ENCODE measurements at regions not wholly inside any gene's neighbourhood (a gene's known extent, or its start where the extent isn't known, plus 50 kb on each side); places are given as distances from the start of the nearest gene placed in this dataset.

DNA sequence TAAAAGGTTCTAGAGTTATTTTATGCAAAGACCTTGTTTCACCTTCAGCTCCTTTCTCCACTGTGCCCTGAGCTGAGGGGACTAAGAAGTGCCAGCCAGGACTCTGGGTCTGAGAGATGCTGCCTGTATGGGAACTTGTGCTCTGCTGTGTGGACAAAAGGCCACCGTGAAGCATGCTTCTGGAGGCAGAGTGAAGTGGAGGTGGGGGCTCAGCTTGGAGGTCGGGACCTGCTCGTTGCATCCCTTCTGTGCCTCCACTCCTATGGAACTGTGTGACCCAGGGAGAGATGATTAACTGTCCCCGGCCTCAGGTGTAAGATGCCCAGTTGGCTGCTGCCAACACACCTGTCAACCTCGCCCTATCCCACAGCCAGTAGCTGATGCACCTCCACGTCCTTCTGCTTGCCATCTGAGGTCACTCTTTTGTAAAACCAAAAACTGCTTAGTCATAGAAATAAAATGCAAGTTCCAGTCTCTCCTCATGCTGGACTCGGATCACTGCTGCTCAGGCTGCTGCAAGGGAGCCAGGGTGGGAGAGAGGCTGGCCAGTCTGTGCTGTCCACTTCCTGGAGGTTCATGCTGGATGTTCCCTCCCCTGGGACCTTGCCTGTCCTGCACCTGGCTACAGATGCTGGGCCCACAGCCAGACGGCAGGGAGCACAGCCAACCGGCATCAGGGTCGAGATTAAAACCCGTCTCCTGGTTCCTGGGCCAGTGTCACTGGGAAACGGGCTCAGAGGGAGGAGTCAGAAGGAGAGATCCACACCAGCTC, 113.2 kb downstream of the ACKR3 start (continued):
- TF ChIP-seq PRDM15 (CRISPR knock-in tag; IDR thresholded peaks at IDR 0.05) (no peak), NR2C2 (CRISPR knock-in tag; IDR thresholded peaks at IDR 0.05) (no peak), ZNF416 (CRISPR knock-in tag; IDR thresholded peaks at IDR 0.05) (no peak), TP53 (CRISPR knock-in tag; IDR thresholded peaks at IDR 0.05) (no peak)
- TF ChIP-seq, protein P1, sequence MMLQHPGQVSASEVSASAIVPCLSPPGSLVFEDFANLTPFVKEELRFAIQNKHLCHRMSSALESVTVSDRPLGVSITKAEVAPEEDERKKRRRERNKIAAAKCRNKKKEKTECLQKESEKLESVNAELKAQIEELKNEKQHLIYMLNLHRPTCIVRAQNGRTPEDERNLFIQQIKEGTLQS (CRISPR knock-in tag; conservative IDR thresholded peaks at IDR 0.05): no peak

DNA sequence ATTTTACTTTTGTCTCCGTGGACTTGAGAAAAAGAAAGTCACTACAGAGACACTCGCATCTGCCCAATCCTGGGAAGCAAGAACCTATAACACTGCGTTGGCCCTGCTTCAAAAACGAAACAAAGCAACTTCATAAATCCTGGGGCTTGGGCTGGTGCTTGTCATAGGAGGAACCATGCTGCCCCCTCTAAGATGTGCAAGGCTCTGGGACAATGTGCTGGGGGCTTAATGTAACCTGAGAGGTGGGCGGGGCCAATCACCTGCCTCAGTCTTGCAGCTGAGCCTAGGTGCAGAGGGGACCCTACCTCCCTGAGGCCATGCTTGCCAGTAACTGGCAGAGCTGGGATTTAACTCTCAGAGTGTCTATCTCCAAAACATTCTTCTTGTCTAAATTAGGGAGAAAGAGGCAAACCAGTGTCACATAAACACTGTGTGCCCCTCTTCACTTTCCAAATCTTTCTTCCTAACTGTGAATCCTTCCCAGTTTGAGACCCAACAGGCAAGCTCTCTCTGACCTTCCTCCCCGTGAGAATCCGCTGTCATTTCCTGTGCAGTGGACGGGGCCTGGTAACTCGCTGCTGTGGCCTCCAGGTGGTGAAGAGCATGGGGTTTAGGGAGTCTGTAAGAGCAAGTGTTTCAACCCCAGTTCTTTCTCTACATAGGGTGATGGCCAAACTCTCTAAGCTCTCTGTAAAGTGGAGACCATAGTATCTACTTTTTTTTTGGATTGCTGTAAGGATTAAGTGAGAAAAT, 115.1 kb downstream of the ACKR3 start:
- Mint-ChIP-seq H3K4me1 (peaks cover 42% of the 10 kb centered on the region), H3K4me3 (no peak overlapping the region), H3K36me3 (no peaks in the 10 kb centered on the region), H3K27me3 (ENCODE audit: low read depth) (no peaks in the 10 kb centered on the region), H3K9me3 (peaks cover 4% of the 10 kb centered on the region; the same call in 1 of the 2 replicates), H3K27ac (no peak overlapping the region)
- CTCF ChIA-PET: interaction anchor here (0.6 to 2.1 kb wide), 3 partner anchors 122 to 726 kb away, joined by 3 to 7 read pairs (median 4); no protein-coding TSS in a partner anchor
- TF ChIP-seq FOXP1 (CRISPR knock-in tag; IDR thresholded peaks at IDR 0.05; ENCODE audit: borderline replicate concordance): no peak
- TF ChIP-seq, protein P2, sequence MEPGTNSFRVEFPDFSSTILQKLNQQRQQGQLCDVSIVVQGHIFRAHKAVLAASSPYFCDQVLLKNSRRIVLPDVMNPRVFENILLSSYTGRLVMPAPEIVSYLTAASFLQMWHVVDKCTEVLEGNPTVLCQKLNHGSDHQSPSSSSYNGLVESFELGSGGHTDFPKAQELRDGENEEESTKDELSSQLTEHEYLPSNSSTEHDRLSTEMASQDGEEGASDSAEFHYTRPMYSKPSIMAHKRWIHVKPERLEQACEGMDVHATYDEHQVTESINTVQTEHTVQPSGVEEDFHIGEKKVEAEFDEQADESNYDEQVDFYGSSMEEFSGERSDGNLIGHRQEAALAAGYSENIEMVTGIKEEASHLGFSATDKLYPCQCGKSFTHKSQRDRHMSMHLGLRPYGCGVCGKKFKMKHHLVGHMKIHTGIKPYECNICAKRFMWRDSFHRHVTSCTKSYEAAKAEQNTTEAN (CRISPR knock-in tag; IDR thresholded peaks at IDR 0.05): no peak
- no peak for TF ChIP-seq ZNF671 (CRISPR knock-in tag; IDR thresholded peaks at IDR 0.05)
- TF ChIP-seq HMGA2 (CRISPR knock-in tag; IDR thresholded peaks at IDR 0.05): no peak
- TF ChIP-seq ZBTB21 (CRISPR knock-in tag; IDR thresholded peaks at IDR 0.05; ENCODE audit: borderline replicate concordance): no peak
- TF ChIP-seq NR2C2 (CRISPR knock-in tag; IDR thresholded peaks at IDR 0.05): no peak
- TF ChIP-seq ZNF138 (CRISPR knock-in tag; conservative IDR thresholded peaks at IDR 0.05): no peak
- TF ChIP-seq SP1 (CRISPR knock-in tag; conservative IDR thresholded peaks at IDR 0.05): peak; percentile 55
- POLR2A ChIA-PET: interaction anchor here (0.7 kb wide), 1 partner anchor 10 kb away, joined by 3 read pairs; no protein-coding TSS in a partner anchor
- peak; percentile 55 for DNase-seq (ENCODE audit: low spot score)
- peak; percentile 89 for ATAC-seq

DNA sequence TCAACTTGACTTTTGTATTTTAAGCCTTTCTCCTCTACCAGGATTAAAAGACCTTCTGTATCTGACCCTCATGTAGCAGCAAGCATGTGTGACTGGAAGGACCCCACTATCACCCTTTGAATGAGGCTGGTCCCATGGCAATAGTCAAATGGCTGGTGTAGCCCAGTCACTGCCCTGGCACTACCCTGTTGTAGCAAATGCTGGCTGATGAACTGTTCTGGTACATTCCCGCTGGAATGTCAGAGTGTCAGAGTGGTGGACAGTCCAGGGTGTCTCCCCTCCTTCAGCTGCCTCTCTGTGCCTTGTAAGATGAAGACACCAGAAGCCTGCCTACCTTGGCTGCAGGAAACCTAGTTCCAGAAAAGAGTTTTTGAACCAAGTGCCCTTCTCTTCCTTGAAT, 115.7 kb downstream of the ACKR3 start:
- no peak for DNase-seq (ENCODE audit: low spot score)
- H3K27me3 Mint-ChIP-seq (ENCODE audit: low read depth): no peaks in the 10 kb centered on the region
- CTCF ChIA-PET: interaction anchor here (0.9 to 2.1 kb wide), 2 partner anchors 123 to 172 kb away, joined by 4 to 7 read pairs; no protein-coding TSS in a partner anchor
- H3K9me3 Mint-ChIP-seq: peaks cover 4% of the 10 kb centered on the region; the same call in 1 of the 2 replicates
- no peak overlapping the region for H3K27ac Mint-ChIP-seq
- H3K36me3 Mint-ChIP-seq: no peaks in the 10 kb centered on the region
- TF ChIP-seq, protein P3, sequence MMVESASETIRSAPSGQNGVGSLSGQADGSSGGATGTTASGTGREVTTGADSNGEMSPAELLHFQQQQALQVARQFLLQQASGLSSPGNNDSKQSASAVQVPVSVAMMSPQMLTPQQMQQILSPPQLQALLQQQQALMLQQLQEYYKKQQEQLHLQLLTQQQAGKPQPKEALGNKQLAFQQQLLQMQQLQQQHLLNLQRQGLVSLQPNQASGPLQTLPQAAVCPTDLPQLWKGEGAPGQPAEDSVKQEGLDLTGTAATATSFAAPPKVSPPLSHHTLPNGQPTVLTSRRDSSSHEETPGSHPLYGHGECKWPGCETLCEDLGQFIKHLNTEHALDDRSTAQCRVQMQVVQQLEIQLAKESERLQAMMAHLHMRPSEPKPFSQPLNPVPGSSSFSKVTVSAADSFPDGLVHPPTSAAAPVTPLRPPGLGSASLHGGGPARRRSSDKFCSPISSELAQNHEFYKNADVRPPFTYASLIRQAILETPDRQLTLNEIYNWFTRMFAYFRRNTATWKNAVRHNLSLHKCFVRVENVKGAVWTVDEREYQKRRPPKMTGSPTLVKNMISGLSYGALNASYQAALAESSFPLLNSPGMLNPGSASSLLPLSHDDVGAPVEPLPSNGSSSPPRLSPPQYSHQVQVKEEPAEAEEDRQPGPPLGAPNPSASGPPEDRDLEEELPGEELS (CRISPR knock-in tag; IDR thresholded peaks at IDR 0.05): no peak
- TF ChIP-seq IRF1 (CRISPR knock-in tag; IDR thresholded peaks at IDR 0.05) (no peak), E2F1 (CRISPR knock-in tag; IDR thresholded peaks at IDR 0.05) (no peak), PREB (CRISPR knock-in tag; IDR thresholded peaks at IDR 0.05; ENCODE audit: borderline replicate concordance) (no peak)
- TF ChIP-seq, protein P4, sequence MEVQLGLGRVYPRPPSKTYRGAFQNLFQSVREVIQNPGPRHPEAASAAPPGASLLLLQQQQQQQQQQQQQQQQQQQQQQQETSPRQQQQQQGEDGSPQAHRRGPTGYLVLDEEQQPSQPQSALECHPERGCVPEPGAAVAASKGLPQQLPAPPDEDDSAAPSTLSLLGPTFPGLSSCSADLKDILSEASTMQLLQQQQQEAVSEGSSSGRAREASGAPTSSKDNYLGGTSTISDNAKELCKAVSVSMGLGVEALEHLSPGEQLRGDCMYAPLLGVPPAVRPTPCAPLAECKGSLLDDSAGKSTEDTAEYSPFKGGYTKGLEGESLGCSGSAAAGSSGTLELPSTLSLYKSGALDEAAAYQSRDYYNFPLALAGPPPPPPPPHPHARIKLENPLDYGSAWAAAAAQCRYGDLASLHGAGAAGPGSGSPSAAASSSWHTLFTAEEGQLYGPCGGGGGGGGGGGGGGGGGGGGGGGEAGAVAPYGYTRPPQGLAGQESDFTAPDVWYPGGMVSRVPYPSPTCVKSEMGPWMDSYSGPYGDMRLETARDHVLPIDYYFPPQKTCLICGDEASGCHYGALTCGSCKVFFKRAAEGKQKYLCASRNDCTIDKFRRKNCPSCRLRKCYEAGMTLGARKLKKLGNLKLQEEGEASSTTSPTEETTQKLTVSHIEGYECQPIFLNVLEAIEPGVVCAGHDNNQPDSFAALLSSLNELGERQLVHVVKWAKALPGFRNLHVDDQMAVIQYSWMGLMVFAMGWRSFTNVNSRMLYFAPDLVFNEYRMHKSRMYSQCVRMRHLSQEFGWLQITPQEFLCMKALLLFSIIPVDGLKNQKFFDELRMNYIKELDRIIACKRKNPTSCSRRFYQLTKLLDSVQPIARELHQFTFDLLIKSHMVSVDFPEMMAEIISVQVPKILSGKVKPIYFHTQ (CRISPR knock-in tag; IDR thresholded peaks at IDR 0.05): no peak
- peaks cover 42% of the 10 kb centered on the region for H3K4me1 Mint-ChIP-seq
- POLR2A ChIA-PET: interaction anchor here (0.7 kb wide), 1 partner anchor 11 kb away, joined by 3 read pairs; no protein-coding TSS in a partner anchor
- ATAC-seq: no peak
- no peak overlapping the region for H3K4me3 Mint-ChIP-seq
